Ishikawa (cell line): ENCODE measurements at regions not wholly inside any gene's neighbourhood (a gene's known extent, or its start where the extent isn't known, plus 50 kb on each side); places are given as distances from the start of the nearest gene placed in this dataset.

Experiments
- CEBPB ChIP-seq: IDR thresholded peaks from 2 replicates; pipeline ENCODE4 v1.6.1; 2012
- EP300 ChIP-seq: IDR thresholded peaks from 2 replicates; pipeline ENCODE4 v1.6.1; 2012; ENCODE audit warnings: borderline replicate concordance
- FOXM1 ChIP-seq: IDR thresholded peaks from 2 replicates; pipeline ENCODE4 v1.6.1; 2012; ENCODE audit warnings: low read depth, borderline replicate concordance
- NFIC ChIP-seq: IDR thresholded peaks from 2 replicates; pipeline ENCODE4 v1.6.1; 2012
- RAD21 ChIP-seq: IDR thresholded peaks from 2 replicates; pipeline ENCODE4 v1.6.1; 2012; ENCODE audit warnings: low read depth
- TAF1 ChIP-seq: IDR thresholded peaks from 2 replicates; pipeline ENCODE4 v1.6.1; 2012; ENCODE audit warnings: low read depth, mild to moderate bottlenecking
- YY1 ChIP-seq: IDR thresholded peaks from 2 replicates; pipeline ENCODE4 v1.6.1; 2012; ENCODE audit warnings: low read depth
- TF ChIP-seq, protein P1 (sequence below): IDR thresholded peaks from 2 replicates; pipeline ENCODE4 v1.6.1; 2012
- TF ChIP-seq, protein P2 (sequence below): IDR thresholded peaks from 2 replicates; pipeline ENCODE4 v1.6.1; 2012; ENCODE audit warnings: low read depth, mild to moderate bottlenecking

DNA sequence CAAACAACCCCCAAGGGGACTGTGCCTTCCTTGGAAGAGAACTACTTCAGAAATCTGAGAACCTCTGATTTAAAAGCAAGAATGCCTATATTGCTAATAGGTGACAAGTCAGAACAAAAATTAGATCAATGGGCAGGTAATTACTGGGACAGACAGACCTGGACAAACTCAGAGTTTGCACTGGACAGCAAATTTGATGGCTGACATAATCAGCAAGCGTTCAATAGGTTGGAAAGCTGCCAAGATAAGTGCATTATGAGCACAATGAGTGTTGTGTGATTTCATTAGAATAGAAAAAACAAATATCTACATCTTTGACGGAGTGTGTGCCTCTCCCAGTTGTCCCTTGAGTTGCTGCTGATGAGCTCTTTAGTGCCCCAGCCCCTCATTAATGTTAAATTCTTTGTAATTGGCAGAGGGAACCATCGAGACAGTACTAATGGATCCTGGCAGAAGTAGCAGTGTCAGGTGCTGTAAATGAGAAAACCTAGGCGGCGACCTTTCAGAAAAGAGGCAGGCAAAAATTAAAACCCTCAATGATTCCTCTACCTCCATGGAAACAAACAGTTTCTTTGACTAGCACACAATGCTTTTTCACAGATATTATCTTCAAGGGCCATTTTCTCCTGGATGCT, 116.5 kb upstream of the COL21A1 start:
- TF ChIP-seq, protein P1, sequence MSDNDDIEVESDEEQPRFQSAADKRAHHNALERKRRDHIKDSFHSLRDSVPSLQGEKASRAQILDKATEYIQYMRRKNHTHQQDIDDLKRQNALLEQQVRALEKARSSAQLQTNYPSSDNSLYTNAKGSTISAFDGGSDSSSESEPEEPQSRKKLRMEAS, result no peak
- TF ChIP-seq TAF1 (no peak), RAD21 (no peak), YY1 (no peak), NFIC (no peak), CEBPB (no peak), EP300 (no peak), FOXM1 (no peak)
- TF ChIP-seq, protein P2, sequence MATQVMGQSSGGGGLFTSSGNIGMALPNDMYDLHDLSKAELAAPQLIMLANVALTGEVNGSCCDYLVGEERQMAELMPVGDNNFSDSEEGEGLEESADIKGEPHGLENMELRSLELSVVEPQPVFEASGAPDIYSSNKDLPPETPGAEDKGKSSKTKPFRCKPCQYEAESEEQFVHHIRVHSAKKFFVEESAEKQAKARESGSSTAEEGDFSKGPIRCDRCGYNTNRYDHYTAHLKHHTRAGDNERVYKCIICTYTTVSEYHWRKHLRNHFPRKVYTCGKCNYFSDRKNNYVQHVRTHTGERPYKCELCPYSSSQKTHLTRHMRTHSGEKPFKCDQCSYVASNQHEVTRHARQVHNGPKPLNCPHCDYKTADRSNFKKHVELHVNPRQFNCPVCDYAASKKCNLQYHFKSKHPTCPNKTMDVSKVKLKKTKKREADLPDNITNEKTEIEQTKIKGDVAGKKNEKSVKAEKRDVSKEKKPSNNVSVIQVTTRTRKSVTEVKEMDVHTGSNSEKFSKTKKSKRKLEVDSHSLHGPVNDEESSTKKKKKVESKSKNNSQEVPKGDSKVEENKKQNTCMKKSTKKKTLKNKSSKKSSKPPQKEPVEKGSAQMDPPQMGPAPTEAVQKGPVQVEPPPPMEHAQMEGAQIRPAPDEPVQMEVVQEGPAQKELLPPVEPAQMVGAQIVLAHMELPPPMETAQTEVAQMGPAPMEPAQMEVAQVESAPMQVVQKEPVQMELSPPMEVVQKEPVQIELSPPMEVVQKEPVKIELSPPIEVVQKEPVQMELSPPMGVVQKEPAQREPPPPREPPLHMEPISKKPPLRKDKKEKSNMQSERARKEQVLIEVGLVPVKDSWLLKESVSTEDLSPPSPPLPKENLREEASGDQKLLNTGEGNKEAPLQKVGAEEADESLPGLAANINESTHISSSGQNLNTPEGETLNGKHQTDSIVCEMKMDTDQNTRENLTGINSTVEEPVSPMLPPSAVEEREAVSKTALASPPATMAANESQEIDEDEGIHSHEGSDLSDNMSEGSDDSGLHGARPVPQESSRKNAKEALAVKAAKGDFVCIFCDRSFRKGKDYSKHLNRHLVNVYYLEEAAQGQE, result no peak
